ENCODE measurements at regions not wholly inside any gene's neighbourhood (a gene's known extent, or its start where the extent isn't known, plus 50 kb on each side); places are given as distances from the start of the nearest gene placed in this dataset.
"Not testable (repeated sequence)": the region's sequence is repeated elsewhere in the genome, so short reads cannot be mapped to it uniquely, and the experiment has no call there.

GRCh38 chr2:236348279-236348678, 84.1 kb upstream of the ASB18 start:
- FAIRE-seq, result no peak

GRCh38 chr2:236348976-236349375, 84.8 kb upstream of the ASB18 start:
- no peak for FAIRE-seq

- FAIRE-seq, result no peak
These were observed 86.2 kb upstream of the ASB18 start for GRCh38 chr2:236350426-236350825.

GRCh38 chr2:236351966-236352525, 87.8 kb upstream of the ASB18 start:
- no peak for FAIRE-seq

GRCh38 chr2:236352761-236353593, 88.8 kb upstream of the ASB18 start:
- peak; percentile 87 for FAIRE-seq

- FAIRE-seq, result no peak
These were observed 89.4 kb upstream of the ASB18 start for GRCh38 chr2:236353594-236353942.

GRCh38 chr2:236354056-236354940, 90.1 kb upstream of the ASB18 start:
- no peak for FAIRE-seq

GRCh38 chr2:236354973-236355595, 90.9 kb upstream of the ASB18 start:
- FAIRE-seq, result no peak

- no peak for FAIRE-seq
These were observed 91.7 kb upstream of the ASB18 start for GRCh38 chr2:236355911-236356310.

GRCh38 chr2:236356321-236356720, 92.1 kb upstream of the ASB18 start:
- FAIRE-seq, result not testable (repeated sequence)

GRCh38 chr2:236358482-236358881, 94.3 kb upstream of the ASB18 start:
- not testable (repeated sequence) for FAIRE-seq

GRCh38 chr2:236359426-236360045, 95.3 kb upstream of the ASB18 start:
- no peak for FAIRE-seq

- no peak for FAIRE-seq
These were observed 96.3 kb upstream of the ASB18 start for GRCh38 chr2:236360496-236360895.

GRCh38 chr2:236363711-236364277, 99.6 kb upstream of the ASB18 start:
- FAIRE-seq, result no peak

GRCh38 chr2:236365258-236366048, 101.2 kb upstream of the ASB18 start:
- no peak for FAIRE-seq

GRCh38 chr2:236366049-236366387, 101.8 kb upstream of the ASB18 start:
- no peak for FAIRE-seq

GRCh38 chr2:236366397-236366796, 102.2 kb upstream of the ASB18 start:
- FAIRE-seq, result no peak

- no peak for FAIRE-seq
These were observed 103.5 kb upstream of the ASB18 start for GRCh38 chr2:236367506-236368289.

- FAIRE-seq, result no peak
These were observed 105.5 kb upstream of the ASB18 start for GRCh38 chr2:236369661-236370062.

GRCh38 chr2:236370847-236371409, 106.7 kb upstream of the ASB18 start:
- no peak for FAIRE-seq

Data from G401.6 (cell line).